SK-N-MC (cell line): ENCODE measurements at regions not wholly inside any gene's neighbourhood (a gene's known extent, or its start where the extent isn't known, plus 50 kb on each side); places are given as distances from the start of the nearest gene placed in this dataset.

ENCODE experiments used
- EZH2 ChIP-seq: fragments of 200-600 bp; sonication (generic); IDR thresholded peaks from one replicate; pipeline ENCODE4 v1.6.1; 2017; ENCODE audit warnings: antibody characterized with exemption
- POLR2AphosphoS5 ChIP-seq: IDR thresholded peaks from 2 replicates; pipeline ENCODE4 v1.6.1; 2012; ENCODE audit warnings: mild to moderate bottlenecking, low read depth, low read length, borderline replicate concordance

DNA sequence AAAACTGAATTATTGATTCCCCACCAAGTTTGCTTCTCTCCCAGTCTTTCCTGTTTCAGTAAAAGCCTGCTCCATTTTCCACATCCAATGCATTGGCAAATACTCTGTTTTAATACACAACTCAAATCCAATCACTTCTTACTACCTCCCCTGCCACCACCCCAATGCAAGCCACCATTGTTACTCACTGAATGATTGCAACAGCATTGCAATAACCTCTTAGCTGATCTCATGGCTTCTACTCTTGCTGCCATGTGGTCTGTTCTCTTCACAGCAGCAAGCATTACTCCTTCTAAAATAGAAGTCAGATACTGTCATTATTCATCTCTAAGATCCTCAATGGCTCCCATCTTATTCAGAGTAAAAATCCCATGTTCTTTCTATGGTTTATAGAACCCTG is 123.4 kb downstream of the ATP6V1G3 start:
- TF ChIP-seq EZH2, result no peak
- TF ChIP-seq POLR2AphosphoS5, result no peak
